ENCODE measurements at regions not wholly inside any gene's neighbourhood (a gene's known extent, or its start where the extent isn't known, plus 50 kb on each side); places are given as distances from the start of the nearest gene placed in this dataset.
"Not testable (repeated sequence)": the region's sequence is repeated elsewhere in the genome, so short reads cannot be mapped to it uniquely, and the experiment has no call there.

GRCh38 chr14:37650356-37651037, 55.1 kb downstream of the TTC6 start:
- DNase-seq = peak; percentile 35

- DNase-seq = no peak
Measured at GRCh38 chr14:37652042-37652441, 56.6 kb downstream of the TTC6 start.

- no peak for DNase-seq
Measured at GRCh38 chr14:37655418-37655817, 60.0 kb downstream of the TTC6 start.

- peak; percentile 17 for DNase-seq
Measured at GRCh38 chr14:37658156-37658555, 62.7 kb downstream of the TTC6 start.

GRCh38 chr14:37663498-37663897, 68.1 kb downstream of the TTC6 start:
- DNase-seq = no peak

GRCh38 chr14:37665479-37665878, 70.0 kb downstream of the TTC6 start:
- no peak for DNase-seq

- no peak for DNase-seq
Measured at GRCh38 chr14:37665951-37666350, 70.5 kb downstream of the TTC6 start.

GRCh38 chr14:37668646-37669045, 73.2 kb downstream of the TTC6 start:
- no peak for DNase-seq

GRCh38 chr14:37669242-37669641, 73.8 kb downstream of the TTC6 start:
- no peak for DNase-seq

- no peak for DNase-seq
Measured at GRCh38 chr14:37673439-37673838, 78.0 kb downstream of the TTC6 start.

- DNase-seq = no peak
Measured at GRCh38 chr14:37678916-37679315, 83.5 kb downstream of the TTC6 start.

- no peak for DNase-seq
Measured at GRCh38 chr14:37681486-37681885, 86.1 kb downstream of the TTC6 start.

- not testable (repeated sequence) for DNase-seq
Measured at GRCh38 chr14:37692680-37693079, 97.3 kb downstream of the TTC6 start.

GRCh38 chr14:37693420-37693819, 98.0 kb downstream of the TTC6 start:
- not testable (repeated sequence) for DNase-seq

GRCh38 chr14:37695866-37696265, 100.4 kb downstream of the TTC6 start:
- no peak for DNase-seq

- no peak for DNase-seq
Measured at GRCh38 chr14:37697489-37698121, 102.2 kb downstream of the TTC6 start.

GRCh38 chr14:37698840-37699777, 103.7 kb downstream of the TTC6 start:
- DNase-seq = no peak

- DNase-seq = no peak
Measured at GRCh38 chr14:37707716-37708115, 112.3 kb downstream of the TTC6 start.

GRCh38 chr14:37708481-37708880, 113.1 kb downstream of the TTC6 start:
- DNase-seq = no peak

- peak; percentile 43 for DNase-seq
Measured at GRCh38 chr14:37709419-37710195, 114.2 kb downstream of the TTC6 start.

GRCh38 chr14:37711356-37711830, 116.0 kb downstream of the TTC6 start:
- DNase-seq = no peak

- DNase-seq = no peak
Measured at GRCh38 chr14:37711831-37712475, 116.5 kb downstream of the TTC6 start.
